Trophoblast cell (in vitro differentiated cells and primary cell): ENCODE measurements at regions not wholly inside any gene's neighbourhood (a gene's known extent, or its start where the extent isn't known, plus 50 kb on each side); places are given as distances from the start of the nearest gene placed in this dataset.

Source experiments
- DNase-seq, 2 donors: peaks; one replicate each; pipeline ENCODE4 v3.0.0-alpha.2; 2016
- H2AFZ ChIP-seq: 2 replicates; pipeline ENCODE4 v1.6.1; 2013; ENCODE audit warnings: low read length, moderate library complexity, mild to moderate bottlenecking; ENCODE audit not compliant: insufficient read depth, poor library complexity
- H2AK5ac ChIP-seq: 2 replicates; pipeline ENCODE4 v1.6.1; 2013; ENCODE audit warnings: mild to moderate bottlenecking, low read length
- H2BK120ac ChIP-seq: 2 replicates; pipeline ENCODE4 v1.6.1; 2013; ENCODE audit warnings: low read length, mild to moderate bottlenecking, moderate library complexity; ENCODE audit not compliant: insufficient read depth, poor library complexity
- H2BK12ac ChIP-seq: 2 replicates; pipeline ENCODE4 v1.6.1; 2013; ENCODE audit warnings: mild to moderate bottlenecking, low read length, moderate library complexity
- H2BK5ac ChIP-seq: 2 replicates; pipeline ENCODE4 v1.6.1; 2013; ENCODE audit warnings: low read length, low read depth, moderate library complexity, mild to moderate bottlenecking; ENCODE audit not compliant: poor library complexity
- H3K14ac ChIP-seq: 2 replicates; pipeline ENCODE4 v1.6.1; 2013; ENCODE audit warnings: mild to moderate bottlenecking, low read length
- H3K18ac ChIP-seq: 2 replicates; pipeline ENCODE4 v1.6.1; 2013; ENCODE audit warnings: mild to moderate bottlenecking, low read length
- H3K23ac ChIP-seq: 2 replicates; pipeline ENCODE4 v1.6.1; 2013; ENCODE audit warnings: low read length
- H3K27ac ChIP-seq: 2 replicates; pipeline ENCODE4 v1.5.1; 2013; ENCODE audit warnings: low read depth, mild to moderate bottlenecking, inconsistent platforms, low read length, moderate library complexity
- H3K27me3 ChIP-seq: 2 replicates; pipeline ENCODE4 v1.6.1; 2013; ENCODE audit warnings: inconsistent platforms, mild to moderate bottlenecking, low read length, moderate library complexity; ENCODE audit not compliant: insufficient read depth
- H3K36me3 ChIP-seq, 2 experiments: 1 replicate in 1 of 2; 2 replicates in 1 of 2; pipeline ENCODE4 v1.6.1; 2013; ENCODE audit warnings: low read length in 2 of 2, mild to moderate bottlenecking in 2 of 2, moderate library complexity in 1 of 2; ENCODE audit not compliant: insufficient read depth in 2 of 2, control insufficient read depth in 1 of 2
- H3K4ac ChIP-seq: 2 replicates; pipeline ENCODE4 v1.6.1; 2013; ENCODE audit warnings: low read depth, mild to moderate bottlenecking, low read length, moderate library complexity
- H3K4me1 ChIP-seq, 2 experiments: 1 replicate in 1 of 2; 2 replicates in 1 of 2; pipeline ENCODE4 v1.6.1; 2013; ENCODE audit warnings: low read length in 2 of 2, mild to moderate bottlenecking in 2 of 2, moderate library complexity in 1 of 2; ENCODE audit not compliant: insufficient read depth in 2 of 2, control insufficient read depth in 1 of 2
- H3K4me2 ChIP-seq: 2 replicates; pipeline ENCODE4 v1.6.1; 2013; ENCODE audit warnings: inconsistent platforms, mild to moderate bottlenecking, low read length, moderate library complexity
- H3K4me3 ChIP-seq: 2 replicates; pipeline ENCODE4 v1.5.1; 2013; ENCODE audit warnings: mild to moderate bottlenecking, low read depth, low read length, inconsistent platforms
- H3K79me1 ChIP-seq: one replicate; pipeline ENCODE4 v1.6.1; 2013; ENCODE audit warnings: low read length
- H3K79me2 ChIP-seq: 2 replicates; pipeline ENCODE4 v1.6.1; 2013; ENCODE audit warnings: low read length, mild to moderate bottlenecking; ENCODE audit not compliant: control insufficient read depth, insufficient read depth, poor library complexity
- H3K9ac ChIP-seq: 2 replicates; pipeline ENCODE4 v1.6.1; 2013; ENCODE audit warnings: mild to moderate bottlenecking, low read length
- H3K9me3 ChIP-seq: 2 replicates; pipeline ENCODE4 v1.6.1; 2013; ENCODE audit warnings: low read depth, mild to moderate bottlenecking, control low read depth, inconsistent platforms, low read length; ENCODE audit not compliant: insufficient read depth
- H4K12ac ChIP-seq: 2 replicates; pipeline ENCODE4 v1.6.1; 2013; ENCODE audit warnings: low read depth, mild to moderate bottlenecking, low read length, moderate library complexity
- H4K8ac ChIP-seq: 2 replicates; pipeline ENCODE4 v1.6.1; 2013; ENCODE audit warnings: low read depth, mild to moderate bottlenecking, low read length, moderate library complexity
- H4K91ac ChIP-seq: one replicate; pipeline ENCODE4 v1.6.1; 2013; ENCODE audit warnings: low read depth, mild to moderate bottlenecking, low read length, moderate library complexity
- WGBS: extraction: QIAGEN DNeasy Blood & Tissue Kit; methylation state at CpG from one replicate; pipeline ENCODE4 v1.1.7; 2013; ENCODE audit warnings: missing lambda C conversion rate; ENCODE audit not compliant: insufficient read length, insufficient coverage; ENCODE audit errors: extremely low coverage; 5-methylcytosine and 5-hydroxymethylcytosine counted together

- no peaks in the 10 kb centered on the region for H3K79me2 ChIP-seq
- no peak overlapping the region for H4K12ac ChIP-seq
- H3K36me3 ChIP-seq: no peaks in the 10 kb centered on the region
- H3K9me3 ChIP-seq: no peaks in the 10 kb centered on the region
- H2BK12ac ChIP-seq: no peak overlapping the region
- H2AK5ac ChIP-seq: no peak overlapping the region
- no CpG with 5 or more reads among the region's 2 CpGs for WGBS
- no peaks in the 10 kb centered on the region for H3K79me1 ChIP-seq
- H3K23ac ChIP-seq: no peak overlapping the region
- no peaks in the 10 kb centered on the region for H3K4me1 ChIP-seq
- no peak overlapping the region for H3K4ac ChIP-seq
- H2BK5ac ChIP-seq: no peak overlapping the region
- H4K8ac ChIP-seq: no peak overlapping the region
- H3K27me3 ChIP-seq: no peaks in the 10 kb centered on the region
- H2BK120ac ChIP-seq: no peak overlapping the region
- no peak overlapping the region for H3K4me2 ChIP-seq
- no peak overlapping the region for H3K18ac ChIP-seq
- no peak overlapping the region for H3K14ac ChIP-seq
- H2AFZ ChIP-seq: no peak overlapping the region
- H3K9ac ChIP-seq: no peak overlapping the region
- no peak for DNase-seq
- H4K91ac ChIP-seq: no peak overlapping the region
- H3K27ac ChIP-seq: no peak overlapping the region
- no peak overlapping the region for H3K4me3 ChIP-seq
Observed at GRCh38 chr7:70857793-70858545, 274.0 kb upstream of the GALNT17 start.

- Histone ChIP-seq H2AFZ (no peak overlapping the region), H3K79me2 (no peaks in the 10 kb centered on the region), H3K4ac (no peak overlapping the region), H3K4me3 (no peak overlapping the region), H3K14ac (no peak overlapping the region), H3K9ac (no peak overlapping the region), H3K23ac (no peak overlapping the region), H3K4me1 (no peaks in the 10 kb centered on the region), H4K91ac (no peak overlapping the region), H3K27me3 (no peaks in the 10 kb centered on the region), H3K9me3 (no peaks in the 10 kb centered on the region), H4K8ac (no peak overlapping the region), H2AK5ac (no peak overlapping the region), H2BK120ac (no peak overlapping the region), H2BK12ac (no peak overlapping the region), H3K79me1 (no peaks in the 10 kb centered on the region), H3K36me3 (no peaks in the 10 kb centered on the region), H3K27ac (no peak overlapping the region), H2BK5ac (no peak overlapping the region), H3K18ac (no peak overlapping the region), H3K4me2 (no peak overlapping the region), H4K12ac (no peak overlapping the region)
- no CpG with 5 or more reads among the region's 5 CpGs for WGBS
- no peak for DNase-seq
Observed at GRCh38 chr7:70867513-70867912, 264.4 kb upstream of the GALNT17 start.

GRCh38 chr7:70870349-70870748 lies 261.6 kb upstream of the GALNT17 start:
- Histone ChIP-seq H3K23ac (no peak overlapping the region), H4K8ac (no peak overlapping the region), H2BK120ac (no peak overlapping the region), H3K18ac (no peak overlapping the region), H2BK12ac (no peak overlapping the region), H3K4ac (no peak overlapping the region), H3K27me3 (no peaks in the 10 kb centered on the region), H3K4me3 (no peak overlapping the region), H4K12ac (no peak overlapping the region), H3K36me3 (no peaks in the 10 kb centered on the region), H3K27ac (no peak overlapping the region), H3K4me2 (no peak overlapping the region), H2AK5ac (no peak overlapping the region), H3K9me3 (no peaks in the 10 kb centered on the region), H2BK5ac (no peak overlapping the region), H3K9ac (no peak overlapping the region), H3K79me2 (no peaks in the 10 kb centered on the region), H3K4me1 (no peaks in the 10 kb centered on the region), H3K79me1 (no peaks in the 10 kb centered on the region), H4K91ac (no peak overlapping the region), H2AFZ (no peak overlapping the region), H3K14ac (no peak overlapping the region)
- no CpG with 5 or more reads among the region's 5 CpGs for WGBS
- no peak for DNase-seq

GRCh38 chr7:70872188-70872587 lies 259.8 kb upstream of the GALNT17 start:
- Histone ChIP-seq H2BK12ac (no peak overlapping the region), H3K36me3 (no peaks in the 10 kb centered on the region), H3K27me3 (no peaks in the 10 kb centered on the region), H4K8ac (no peak overlapping the region), H3K23ac (no peak overlapping the region), H3K79me1 (no peaks in the 10 kb centered on the region), H3K14ac (no peak overlapping the region), H3K9ac (no peak overlapping the region), H3K4me1 (no peaks in the 10 kb centered on the region), H3K9me3 (no peaks in the 10 kb centered on the region), H4K91ac (no peak overlapping the region), H2BK120ac (no peak overlapping the region), H3K18ac (no peak overlapping the region), H3K4me3 (no peak overlapping the region), H3K27ac (no peak overlapping the region), H3K4ac (no peak overlapping the region), H2AK5ac (no peak overlapping the region), H4K12ac (no peak overlapping the region), H3K4me2 (no peak overlapping the region), H3K79me2 (no peaks in the 10 kb centered on the region), H2BK5ac (no peak overlapping the region), H2AFZ (no peak overlapping the region)
- no peak for DNase-seq
- no CpG with 5 or more reads among the region's 2 CpGs for WGBS
